WERI-Rb-1 (cell line): ENCODE measurements at regions not wholly inside any gene's neighbourhood (a gene's known extent, or its start where the extent isn't known, plus 50 kb on each side); places are given as distances from the start of the nearest gene placed in this dataset.

ENCODE experiments used
- DNase-seq: peaks from one replicate; pipeline ENCODE4 v3.0.0-alpha.2; 2020
- H3K27ac ChIP-seq: fragments of 250-450 bp; sonication (Bioruptor Pico); 2 replicates; pipeline ENCODE4 v1.5.1; 2020; ENCODE audit warnings: mild to moderate bottlenecking, moderate library complexity
- H3K27me3 ChIP-seq: fragments of 250-450 bp; sonication (Bioruptor Pico); 2 replicates; pipeline ENCODE4 v1.5.1; 2021; ENCODE audit warnings: mild to moderate bottlenecking, low read depth, moderate library complexity; ENCODE audit not compliant: insufficient read depth, severe bottlenecking
- H3K36me3 ChIP-seq: fragments of 250-450 bp; sonication (Bioruptor Pico); 2 replicates; pipeline ENCODE4 v1.5.1; 2020; ENCODE audit warnings: mild to moderate bottlenecking, moderate library complexity
- H3K4me3 ChIP-seq: 2 replicates; pipeline ENCODE4 v1.5.1; 2011; ENCODE audit warnings: low read depth, mild to moderate bottlenecking, control low read depth, low read length
- H3K9me3 ChIP-seq: fragments of 250-450 bp; sonication (Bioruptor Pico); 2 replicates; pipeline ENCODE4 v1.5.1; 2021; ENCODE audit warnings: mild to moderate bottlenecking, moderate library complexity; ENCODE audit not compliant: severe bottlenecking
- TF ChIP-seq, protein P1 (sequence below): IDR thresholded peaks from 2 replicates; pipeline ENCODE4 v1.5.1; 2011; ENCODE audit warnings: low read depth, mild to moderate bottlenecking, control low read depth, inconsistent platforms, low read length

DNA sequence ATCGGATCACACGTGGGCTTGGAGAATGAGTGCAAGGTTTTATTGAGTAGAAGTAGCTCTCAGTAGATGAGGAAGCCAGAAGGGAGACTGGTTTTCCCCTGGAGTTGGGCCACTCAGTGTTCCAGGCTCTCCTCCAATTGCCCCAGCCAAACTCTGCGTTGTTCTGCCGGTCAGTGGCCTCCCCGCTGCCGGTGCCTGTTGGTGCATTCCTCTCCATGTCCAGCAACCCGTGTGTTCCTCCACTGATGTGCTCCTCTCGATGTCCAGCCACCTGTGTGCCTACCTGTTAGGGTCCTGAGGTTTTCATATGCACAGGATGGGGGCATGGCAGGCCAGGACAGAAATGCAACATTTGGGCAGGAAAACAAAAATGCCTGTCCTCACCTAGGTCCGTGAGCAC is 888.0 kb upstream of the PTPRD start:
- H3K4me3 ChIP-seq, result no peak overlapping the region
- no peaks in the 10 kb centered on the region for H3K36me3 ChIP-seq
- no peaks in the 10 kb centered on the region for H3K27me3 ChIP-seq
- no peaks in the 10 kb centered on the region for H3K9me3 ChIP-seq
- no peak overlapping the region for H3K27ac ChIP-seq
- TF ChIP-seq, protein P1, sequence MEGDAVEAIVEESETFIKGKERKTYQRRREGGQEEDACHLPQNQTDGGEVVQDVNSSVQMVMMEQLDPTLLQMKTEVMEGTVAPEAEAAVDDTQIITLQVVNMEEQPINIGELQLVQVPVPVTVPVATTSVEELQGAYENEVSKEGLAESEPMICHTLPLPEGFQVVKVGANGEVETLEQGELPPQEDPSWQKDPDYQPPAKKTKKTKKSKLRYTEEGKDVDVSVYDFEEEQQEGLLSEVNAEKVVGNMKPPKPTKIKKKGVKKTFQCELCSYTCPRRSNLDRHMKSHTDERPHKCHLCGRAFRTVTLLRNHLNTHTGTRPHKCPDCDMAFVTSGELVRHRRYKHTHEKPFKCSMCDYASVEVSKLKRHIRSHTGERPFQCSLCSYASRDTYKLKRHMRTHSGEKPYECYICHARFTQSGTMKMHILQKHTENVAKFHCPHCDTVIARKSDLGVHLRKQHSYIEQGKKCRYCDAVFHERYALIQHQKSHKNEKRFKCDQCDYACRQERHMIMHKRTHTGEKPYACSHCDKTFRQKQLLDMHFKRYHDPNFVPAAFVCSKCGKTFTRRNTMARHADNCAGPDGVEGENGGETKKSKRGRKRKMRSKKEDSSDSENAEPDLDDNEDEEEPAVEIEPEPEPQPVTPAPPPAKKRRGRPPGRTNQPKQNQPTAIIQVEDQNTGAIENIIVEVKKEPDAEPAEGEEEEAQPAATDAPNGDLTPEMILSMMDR, result no peak
- no peak for DNase-seq

DNA sequence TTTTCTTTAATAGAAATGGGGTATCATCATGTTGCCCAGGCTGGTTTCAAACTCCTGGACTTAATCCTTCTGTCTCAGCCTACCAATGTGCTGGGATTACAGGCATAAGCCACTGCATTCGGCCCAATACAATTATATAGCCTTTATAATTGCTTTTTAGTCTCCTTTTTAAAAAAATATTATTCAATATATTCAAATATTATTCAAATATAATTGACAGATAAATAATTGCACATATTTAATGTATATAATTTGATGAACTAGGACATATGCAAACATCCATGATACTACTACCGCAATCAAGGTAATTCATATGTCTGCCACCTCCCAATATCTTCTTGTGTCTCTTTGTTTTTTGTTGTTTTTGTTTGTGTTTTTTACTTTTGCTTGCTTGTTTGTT is 894.2 kb upstream of the PTPRD start:
- Histone ChIP-seq H3K4me3 (no peak overlapping the region), H3K27me3 (no peaks in the 10 kb centered on the region), H3K27ac (no peak overlapping the region), H3K36me3 (no peaks in the 10 kb centered on the region), H3K9me3 (no peaks in the 10 kb centered on the region)
- TF ChIP-seq, protein P1, result no peak
- DNase-seq, result no peak

DNA sequence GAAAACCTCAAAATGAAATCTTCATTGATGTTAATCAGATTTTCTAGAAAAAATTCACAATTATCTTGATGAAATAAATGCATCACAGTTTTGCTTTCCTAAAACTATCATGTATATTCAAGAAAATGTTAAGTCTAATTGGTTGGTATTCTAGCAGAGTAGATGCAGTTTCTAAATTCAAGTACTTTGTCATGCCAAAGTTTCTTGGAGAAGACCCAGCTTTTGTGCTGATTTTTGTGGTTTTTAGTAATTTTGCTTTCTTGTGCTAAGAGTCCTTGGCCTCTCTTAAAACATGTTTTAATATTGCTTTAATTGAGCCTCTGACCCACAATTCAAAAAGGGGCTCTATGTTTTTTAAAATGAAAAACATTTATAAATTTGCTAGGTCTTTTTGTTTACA is 924.8 kb upstream of the PTPRD start:
- Histone ChIP-seq H3K27me3 (no peaks in the 10 kb centered on the region), H3K9me3 (no peaks in the 10 kb centered on the region), H3K27ac (no peak overlapping the region), H3K4me3 (no peak overlapping the region), H3K36me3 (no peaks in the 10 kb centered on the region)
- no peak for DNase-seq
- TF ChIP-seq, protein P1, result no peak

DNA sequence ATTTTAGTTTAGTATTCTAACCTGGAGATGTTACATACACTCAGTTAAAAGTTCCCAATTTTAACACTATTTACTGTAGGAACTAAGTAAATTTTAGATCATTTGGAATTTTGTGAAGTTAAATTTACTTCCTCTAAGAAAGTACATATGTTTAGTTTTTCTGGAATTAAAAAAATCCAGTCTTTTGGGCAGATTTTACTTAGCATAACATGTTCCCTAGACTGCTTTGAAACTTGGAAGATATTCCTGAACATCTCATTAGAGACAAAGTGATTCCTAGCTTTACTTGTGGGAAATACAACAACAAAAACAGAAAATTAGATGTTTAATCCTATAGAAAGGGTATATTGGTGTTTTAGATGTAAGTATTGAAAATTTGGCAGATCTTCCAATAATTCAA is 930.0 kb upstream of the PTPRD start:
- Histone ChIP-seq H3K36me3 (no peaks in the 10 kb centered on the region), H3K27me3 (no peaks in the 10 kb centered on the region), H3K27ac (no peak overlapping the region), H3K4me3 (no peak overlapping the region), H3K9me3 (no peaks in the 10 kb centered on the region)
- TF ChIP-seq, protein P1, result no peak
- no peak for DNase-seq

DNA sequence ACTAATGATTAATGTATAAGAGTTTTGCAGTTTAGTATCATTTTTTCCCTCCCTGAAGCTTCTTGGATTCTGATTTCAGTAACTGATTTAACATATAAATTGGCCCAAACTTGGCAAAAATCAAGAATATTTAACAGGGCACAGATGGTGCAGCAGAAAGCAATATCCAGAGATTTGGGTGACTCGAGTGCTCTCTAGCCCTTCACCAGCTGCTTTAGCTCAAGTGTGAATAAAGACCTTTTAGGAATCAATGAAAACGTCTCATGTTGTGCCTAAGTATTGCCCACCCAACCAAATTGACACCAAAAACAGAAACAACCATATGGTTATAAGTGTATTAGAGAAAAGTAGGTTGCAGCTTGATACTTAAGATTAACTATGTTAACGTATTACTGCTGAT is 933.4 kb upstream of the PTPRD start:
- TF ChIP-seq, protein P1, result no peak
- Histone ChIP-seq H3K27ac (no peak overlapping the region), H3K9me3 (no peaks in the 10 kb centered on the region), H3K4me3 (no peak overlapping the region), H3K36me3 (no peaks in the 10 kb centered on the region), H3K27me3 (no peaks in the 10 kb centered on the region)
- DNase-seq, result no peak

DNA sequence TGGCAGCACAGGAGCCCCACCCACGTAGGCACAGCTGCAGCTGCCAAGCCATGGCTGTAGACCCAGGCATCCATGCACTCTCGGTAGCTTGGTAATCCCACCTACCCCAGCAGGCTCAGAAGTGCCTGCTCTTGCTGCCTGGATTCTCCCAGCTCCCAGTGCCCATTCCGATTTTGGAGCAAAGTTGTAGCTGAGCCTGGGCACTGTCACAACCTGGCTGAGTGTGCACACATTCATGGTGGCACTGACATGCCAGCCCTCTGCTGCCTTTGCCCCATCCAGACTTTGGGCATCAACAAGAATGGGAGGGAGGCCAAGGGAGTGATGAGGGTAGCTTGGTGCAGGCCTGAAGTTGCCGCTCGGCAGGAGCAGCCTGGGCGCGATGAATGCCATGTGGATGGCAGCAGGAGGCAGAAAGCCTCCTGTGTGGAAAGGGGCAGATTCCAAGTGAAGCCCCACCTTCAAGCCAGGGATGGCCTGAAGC is 936.6 kb upstream of the PTPRD start:
- no peaks in the 10 kb centered on the region for H3K27me3 ChIP-seq
- TF ChIP-seq, protein P1, result no peak
- H3K9me3 ChIP-seq, result no peaks in the 10 kb centered on the region
- no peak for DNase-seq
- no peaks in the 10 kb centered on the region for H3K36me3 ChIP-seq
- H3K4me3 ChIP-seq, result no peak overlapping the region
- H3K27ac ChIP-seq, result no peak overlapping the region
